ENCODE measurements at regions not wholly inside any gene's neighbourhood (a gene's known extent, or its start where the extent isn't known, plus 50 kb on each side); places are given as distances from the start of the nearest gene placed in this dataset.

GRCh38 chr4:34466411-34466810, 1777.9 kb downstream of the ARAP2 start:
- TF ChIP-seq, protein P1, sequence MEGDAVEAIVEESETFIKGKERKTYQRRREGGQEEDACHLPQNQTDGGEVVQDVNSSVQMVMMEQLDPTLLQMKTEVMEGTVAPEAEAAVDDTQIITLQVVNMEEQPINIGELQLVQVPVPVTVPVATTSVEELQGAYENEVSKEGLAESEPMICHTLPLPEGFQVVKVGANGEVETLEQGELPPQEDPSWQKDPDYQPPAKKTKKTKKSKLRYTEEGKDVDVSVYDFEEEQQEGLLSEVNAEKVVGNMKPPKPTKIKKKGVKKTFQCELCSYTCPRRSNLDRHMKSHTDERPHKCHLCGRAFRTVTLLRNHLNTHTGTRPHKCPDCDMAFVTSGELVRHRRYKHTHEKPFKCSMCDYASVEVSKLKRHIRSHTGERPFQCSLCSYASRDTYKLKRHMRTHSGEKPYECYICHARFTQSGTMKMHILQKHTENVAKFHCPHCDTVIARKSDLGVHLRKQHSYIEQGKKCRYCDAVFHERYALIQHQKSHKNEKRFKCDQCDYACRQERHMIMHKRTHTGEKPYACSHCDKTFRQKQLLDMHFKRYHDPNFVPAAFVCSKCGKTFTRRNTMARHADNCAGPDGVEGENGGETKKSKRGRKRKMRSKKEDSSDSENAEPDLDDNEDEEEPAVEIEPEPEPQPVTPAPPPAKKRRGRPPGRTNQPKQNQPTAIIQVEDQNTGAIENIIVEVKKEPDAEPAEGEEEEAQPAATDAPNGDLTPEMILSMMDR (conservative IDR thresholded peaks at IDR 0.05; ENCODE audit: low read depth, low read length): no peak
- TF ChIP-seq EZH2 (IDR thresholded peaks at IDR 0.05; ENCODE audit: low read length, unreplicated experiment): no peak
- TF ChIP-seq EZH2phosphoT487 (IDR thresholded peaks at IDR 0.05; ENCODE audit: borderline replicate concordance, low read length): no peak
